Pancreas (tissue), 10 donors: ENCODE measurements at regions not wholly inside any gene's neighbourhood (a gene's known extent, or its start where the extent isn't known, plus 50 kb on each side); places are given as distances from the start of the nearest gene placed in this dataset.
A peak's percentile ranks its signal among the peaks of the same experiment; 100 is the strongest.

ENCODE experiments used
- ATAC-seq, 4 donors: fragments of 200-7000 bp; cut with Tn5 transposase; one replicate each; pipeline versions ENCODE4 v1.8.0 to v1.9.1; 2020; ENCODE audit warnings: mild to moderate bottlenecking in 4 of 4, moderate library complexity in 4 of 4
- DNase-seq, 6 donors: peaks; one replicate each; pipeline ENCODE4 v3.0.0-alpha.2; 2020
- FAIRE-seq: peaks from 2 replicates; lab custom pipeline; 2012; peaks lifted over from hg19 to GRCh38; lab: Jason Lieb, UNC
- H3K27ac ChIP-seq, 4 donors: fragments of 200-600 bp; sonication (generic); 1 replicate in 3 of 4; 2 replicates in 1 of 4; pipeline versions ENCODE4 v1.5.0 to v1.8.0; 2020
- H3K27me3 ChIP-seq, 4 donors: fragments of 200-600 bp; one replicate each; pipeline ENCODE4 v1.8.0; 2021
- H3K36me3 ChIP-seq, 3 donors: fragments of 200-600 bp; sonication (generic) in 1 of 3; one replicate each; pipeline versions ENCODE4 v1.5.0 to v1.8.0; 2020 to 2021
- H3K4me1 ChIP-seq, 3 donors: fragments of 200-600 bp; one replicate each; pipeline ENCODE4 v1.8.0; 2021
- H3K4me3 ChIP-seq, 4 donors: fragments of 200-600 bp; sonication (generic) in 2 of 4; one replicate each; pipeline versions ENCODE4 v1.5.0 to v1.8.0; 2020 to 2021
- H3K9me3 ChIP-seq, 4 donors: fragments of 200-600 bp; one replicate each; pipeline ENCODE4 v1.8.0; 2021
- WGBS, 2 donors: extraction: QIAGEN DNeasy Blood & Tissue Kit; methylation state at CpG; one replicate each; pipeline ENCODE4 v1.1.7; 2013; 5-methylcytosine and 5-hydroxymethylcytosine counted together
- intact Hi-C, 3 donors: fragments of 100-400 bp; cut with DNase I; formaldehyde crosslinking; loops; one replicate each; pipeline versions ENCODE4 v1.11.1 to v1.14.2; 2022
- TF ChIP-seq, protein P1 (sequence below), 4 donors: fragments of 200-600 bp; sonication (generic) in 3 of 4; IDR thresholded peaks; one replicate each; pipeline versions ENCODE4 v1.5.0 to v1.8.0; 2021; ENCODE audit warnings: antibody characterized with exemption in 4 of 4
- donor health status: healthy with polysubstance abuse.
- donor health status: DM: no; HTN: no; CAD: no; lungs with moderate emphysema.
- donor health status: DM: no; HTN: no; CAD: no.
- donor health status: control.
- donor health status: control.
- donor health status: Bipolar disorder and iron deficiency.
- donor health status: DM: yes; HTN: yes; CAD: no.
- donor health status: DM: no; HTN: no; CAD: no.
- donor health status: DM: no; HTN: no; CAD: no.
- donor health status: DM: yes; HTN: yes; CAD: no.

DNA sequence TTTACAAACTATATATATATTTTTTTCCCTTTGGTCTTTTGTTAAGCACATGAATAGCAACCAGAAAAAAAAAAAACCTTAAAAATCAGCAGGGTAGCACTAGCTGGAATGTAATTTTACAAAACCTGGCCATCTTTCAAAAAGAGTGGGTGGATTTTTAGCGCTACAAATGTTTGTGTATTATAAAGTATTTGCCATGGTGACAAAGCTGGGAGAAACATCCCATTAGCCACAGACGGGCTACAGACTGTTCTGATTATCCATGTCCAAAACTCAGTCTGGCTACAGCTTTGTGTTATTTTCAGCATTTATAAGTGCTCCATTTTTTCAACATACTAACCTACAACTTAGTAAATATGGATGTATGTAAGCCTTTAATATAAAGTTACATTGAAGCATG is 249.5 kb upstream of the TANK start:
- DNase-seq (no peak), ATAC-seq (peak in 2 of 4 donors; percentile 22 to 32), FAIRE-seq (peak; percentile 53)
- no peaks in the 10 kb centered on the region for H3K27me3 ChIP-seq
- 45 to 53% methylated on average over 2 of the region's 2 CpGs for WGBS, 2 donors
- H3K4me1 ChIP-seq, result no peaks in the 10 kb centered on the region
- H3K27ac ChIP-seq, result no peak overlapping the region
- H3K36me3 ChIP-seq, result no peaks in the 10 kb centered on the region
- intact Hi-C loops, result no loop called here
- no peak overlapping the region for H3K4me3 ChIP-seq
- no peaks in the 10 kb centered on the region for H3K9me3 ChIP-seq
- TF ChIP-seq, protein P1, sequence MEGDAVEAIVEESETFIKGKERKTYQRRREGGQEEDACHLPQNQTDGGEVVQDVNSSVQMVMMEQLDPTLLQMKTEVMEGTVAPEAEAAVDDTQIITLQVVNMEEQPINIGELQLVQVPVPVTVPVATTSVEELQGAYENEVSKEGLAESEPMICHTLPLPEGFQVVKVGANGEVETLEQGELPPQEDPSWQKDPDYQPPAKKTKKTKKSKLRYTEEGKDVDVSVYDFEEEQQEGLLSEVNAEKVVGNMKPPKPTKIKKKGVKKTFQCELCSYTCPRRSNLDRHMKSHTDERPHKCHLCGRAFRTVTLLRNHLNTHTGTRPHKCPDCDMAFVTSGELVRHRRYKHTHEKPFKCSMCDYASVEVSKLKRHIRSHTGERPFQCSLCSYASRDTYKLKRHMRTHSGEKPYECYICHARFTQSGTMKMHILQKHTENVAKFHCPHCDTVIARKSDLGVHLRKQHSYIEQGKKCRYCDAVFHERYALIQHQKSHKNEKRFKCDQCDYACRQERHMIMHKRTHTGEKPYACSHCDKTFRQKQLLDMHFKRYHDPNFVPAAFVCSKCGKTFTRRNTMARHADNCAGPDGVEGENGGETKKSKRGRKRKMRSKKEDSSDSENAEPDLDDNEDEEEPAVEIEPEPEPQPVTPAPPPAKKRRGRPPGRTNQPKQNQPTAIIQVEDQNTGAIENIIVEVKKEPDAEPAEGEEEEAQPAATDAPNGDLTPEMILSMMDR (IDR thresholded peaks at IDR 0.05), result no peak

- 82 to 95% methylated on average over 1 of the region's 1 CpG for WGBS, 2 donors
- H3K36me3 ChIP-seq, result no peaks in the 10 kb centered on the region
- DNase-seq (no peak), ATAC-seq (no peak), FAIRE-seq (no peak)
- no peaks in the 10 kb centered on the region for H3K9me3 ChIP-seq
- H3K27me3 ChIP-seq, result no peaks in the 10 kb centered on the region
- intact Hi-C loops, result no loop called here
- no peak overlapping the region for H3K27ac ChIP-seq
- no peaks in the 10 kb centered on the region for H3K4me1 ChIP-seq
- TF ChIP-seq, protein P1 (IDR thresholded peaks at IDR 0.05), result no peak
- no peak overlapping the region for H3K4me3 ChIP-seq
Observed at GRCh38 chr2:160911258-160911657, 249.0 kb upstream of the TANK start.

DNA sequence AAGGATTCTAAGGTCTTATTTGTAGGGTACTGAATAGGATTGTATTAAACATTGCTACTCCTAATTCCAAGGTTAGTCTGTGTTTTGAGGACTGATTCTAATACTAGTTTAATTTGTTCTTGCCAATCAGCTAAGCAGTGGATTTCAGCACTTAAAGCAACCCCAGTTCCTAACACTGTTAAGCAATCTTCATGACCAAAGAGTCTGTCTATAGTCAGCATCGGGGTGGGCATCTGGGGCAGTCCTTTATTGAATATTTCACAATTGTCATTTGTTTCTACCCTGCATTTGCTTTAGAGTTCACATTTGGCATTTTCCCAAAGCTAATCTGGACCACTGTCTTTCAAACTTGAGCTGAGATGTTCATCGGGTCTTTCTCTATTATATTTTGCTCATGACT is 248.0 kb upstream of the TANK start:
- FAIRE-seq (no peak), ATAC-seq (no peak), DNase-seq (no peak)
- no peak overlapping the region for H3K4me3 ChIP-seq
- H3K27me3 ChIP-seq, result no peaks in the 10 kb centered on the region
- no peaks in the 10 kb centered on the region for H3K36me3 ChIP-seq
- 54% methylated on average over 2 of the region's 2 CpGs for WGBS, 2 donors
- H3K9me3 ChIP-seq, result no peaks in the 10 kb centered on the region
- no peak overlapping the region for H3K27ac ChIP-seq
- intact Hi-C loops, result no loop called here
- H3K4me1 ChIP-seq, result no peaks in the 10 kb centered on the region
- TF ChIP-seq, protein P1 (IDR thresholded peaks at IDR 0.05), result no peak

- 100% methylated on average over 1 of the region's 1 CpG for WGBS, 2 donors
- no peak overlapping the region for H3K27ac ChIP-seq
- FAIRE-seq (no peak), ATAC-seq (no peak), DNase-seq (no peak)
- H3K27me3 ChIP-seq, result no peaks in the 10 kb centered on the region
- no peaks in the 10 kb centered on the region for H3K4me1 ChIP-seq
- H3K36me3 ChIP-seq, result no peaks in the 10 kb centered on the region
- intact Hi-C loops, result no loop called here
- no peaks in the 10 kb centered on the region for H3K9me3 ChIP-seq
- H3K4me3 ChIP-seq, result no peak overlapping the region
- TF ChIP-seq, protein P1 (IDR thresholded peaks at IDR 0.05), result no peak
Observed at GRCh38 chr2:160913323-160913722, 246.9 kb upstream of the TANK start.

DNA sequence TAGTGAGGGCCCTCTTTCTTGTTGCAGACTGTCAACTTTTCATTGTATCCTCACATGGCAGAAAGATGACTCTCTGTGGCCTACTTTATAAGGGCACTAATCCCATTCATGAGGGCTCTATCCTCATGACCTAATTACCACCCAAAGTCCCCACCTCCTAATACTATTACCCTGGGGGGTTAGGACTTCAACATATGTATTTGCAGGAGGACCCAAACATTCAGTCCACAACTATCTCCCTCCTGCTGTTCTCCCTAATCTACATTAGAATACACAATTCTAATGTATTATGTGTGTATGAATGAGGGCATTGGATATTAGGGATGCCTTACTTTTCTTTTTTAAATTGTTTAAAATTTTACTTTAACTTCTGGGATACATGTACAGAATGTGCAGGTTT is 246.0 kb upstream of the TANK start:
- H3K4me3 ChIP-seq, result no peak overlapping the region
- no peaks in the 10 kb centered on the region for H3K9me3 ChIP-seq
- H3K27me3 ChIP-seq, result no peaks in the 10 kb centered on the region
- no peak overlapping the region for H3K27ac ChIP-seq
- TF ChIP-seq, protein P1 (IDR thresholded peaks at IDR 0.05), result no peak
- intact Hi-C loops, result no loop called here
- DNase-seq (no peak), ATAC-seq (no peak), FAIRE-seq (no peak)
- H3K4me1 ChIP-seq, result no peaks in the 10 kb centered on the region
- H3K36me3 ChIP-seq, result no peaks in the 10 kb centered on the region
